DOHH2 (cell line): ENCODE measurements at regions not wholly inside any gene's neighbourhood (a gene's known extent, or its start where the extent isn't known, plus 50 kb on each side); places are given as distances from the start of the nearest gene placed in this dataset.
"Not testable (repeated sequence)": the region's sequence is repeated elsewhere in the genome, so short reads cannot be mapped to it uniquely, and the experiment has no call there.

Source experiments
- H3F3A ChIP-seq: fragments of 200-600 bp; sonication (generic), shearing (Covaris generic); 2 replicates; pipeline ENCODE4 v1.6.0; 2016; ENCODE audit warnings: antibody characterized with exemption, mild to moderate bottlenecking; ENCODE audit not compliant: control insufficient read depth, insufficient read depth
- H3K27ac ChIP-seq: fragments of 200-600 bp; sonication (generic); 2 replicates; pipeline ENCODE4 v1.5.1; 2014; ENCODE audit warnings: low read depth, mild to moderate bottlenecking, low read length, moderate library complexity
- H3K27me3 ChIP-seq: fragments of 200-600 bp; sonication (generic); 2 replicates; pipeline ENCODE4 v1.6.1; 2014; ENCODE audit warnings: mild to moderate bottlenecking, low read length, mixed read lengths; ENCODE audit not compliant: control insufficient read depth
- H3K36me3 ChIP-seq: fragments of 200-600 bp; sonication (generic); 2 replicates; pipeline ENCODE4 v1.6.1; 2014; ENCODE audit warnings: mild to moderate bottlenecking, low read length, moderate library complexity, mixed read lengths; ENCODE audit not compliant: control insufficient read depth
- H3K4me1 ChIP-seq: fragments of 200-600 bp; sonication (generic); 2 replicates; pipeline ENCODE4 v1.6.1; 2014; ENCODE audit warnings: mild to moderate bottlenecking, low read length, mixed read lengths; ENCODE audit not compliant: control insufficient read depth
- H3K4me2 ChIP-seq: fragments of 200-600 bp; sonication (generic); 2 replicates; pipeline ENCODE4 v1.6.0; 2014; ENCODE audit warnings: mild to moderate bottlenecking, low read length, moderate library complexity
- H3K4me3 ChIP-seq: fragments of 200-600 bp; sonication (generic); 2 replicates; pipeline ENCODE4 v1.5.1; 2014; ENCODE audit warnings: mild to moderate bottlenecking, low read length, mixed read lengths
- H3K79me2 ChIP-seq: fragments of 200-600 bp; sonication (generic); 2 replicates; pipeline ENCODE4 v1.6.1; 2014; ENCODE audit warnings: mild to moderate bottlenecking, low read length, mixed read lengths; ENCODE audit not compliant: control insufficient read depth
- H3K9me2 ChIP-seq: fragments of 200-600 bp; sonication (generic); replicated peaks from 2 replicates; pipeline ENCODE4 v1.6.1; 2014; ENCODE audit warnings: mild to moderate bottlenecking, low read length, mixed read lengths; ENCODE audit not compliant: control insufficient read depth
- H3K9me3 ChIP-seq: fragments of 200-600 bp; sonication (generic); 2 replicates; pipeline ENCODE4 v1.6.1; 2014; ENCODE audit warnings: antibody characterized with exemption, low read length, mixed read lengths; ENCODE audit not compliant: control insufficient read depth, insufficient read depth
- H4K20me1 ChIP-seq: fragments of 200-600 bp; sonication (generic); 2 replicates; pipeline ENCODE4 v1.6.0; 2014; ENCODE audit warnings: low read depth, mild to moderate bottlenecking, antibody characterized with exemption, low read length, moderate library complexity; ENCODE audit not compliant: control insufficient read depth, insufficient read depth
- CTCF ChIP-seq: fragments of 200-600 bp; sonication (generic); IDR thresholded peaks from one replicate; pipeline ENCODE4 v1.5.1; 2014; ENCODE audit warnings: antibody characterized with exemption, mild to moderate bottlenecking, low read depth, low read length; ENCODE audit not compliant: poor library complexity, severe bottlenecking
- EZH2phosphoT487 ChIP-seq: fragments of 200-600 bp; sonication (generic); IDR thresholded peaks from 2 replicates; pipeline ENCODE4 v1.6.1; 2017; ENCODE audit warnings: borderline replicate concordance, mild to moderate bottlenecking, antibody characterized with exemption, low read length, moderate library complexity, mixed read lengths

- H3K36me3 ChIP-seq: no peaks in the 10 kb centered on the region
- TF ChIP-seq CTCF (no peak), EZH2phosphoT487 (no peak)
- H3K4me1 ChIP-seq: no peaks in the 10 kb centered on the region
- H4K20me1 ChIP-seq: no peaks in the 10 kb centered on the region
- no peak overlapping the region for H3K4me2 ChIP-seq
- H3F3A ChIP-seq: no peaks in the 10 kb centered on the region
- H3K9me3 ChIP-seq: no peaks in the 10 kb centered on the region
- H3K27me3 ChIP-seq: no peaks in the 10 kb centered on the region
- no peak overlapping the region for H3K4me3 ChIP-seq
- H3K79me2 ChIP-seq: no peaks in the 10 kb centered on the region
- H3K9me2 ChIP-seq: no peaks in the 10 kb centered on the region
- no peak overlapping the region for H3K27ac ChIP-seq
Measured at GRCh38 chr18:11480692-11481091, 128.7 kb upstream of the SLC35G4 start.

GRCh38 chr18:11479031-11479430, 130.4 kb upstream of the SLC35G4 start:
- H3K36me3 ChIP-seq, H3K27me3 ChIP-seq, H3K27ac ChIP-seq, H3K9me2 ChIP-seq, H3K4me2 ChIP-seq, H3K4me1 ChIP-seq, H4K20me1 ChIP-seq, H3K9me3 ChIP-seq, H3F3A ChIP-seq, H3K79me2 ChIP-seq, H3K4me3 ChIP-seq: not testable (repeated sequence)

GRCh38 chr18:11470941-11471340, 138.5 kb upstream of the SLC35G4 start:
- no peaks in the 10 kb centered on the region for H3K4me1 ChIP-seq

GRCh38 chr18:11468617-11469016, 140.8 kb upstream of the SLC35G4 start:
- Histone ChIP-seq H3K4me2 (no peak overlapping the region), H3K27ac (no peak overlapping the region), H4K20me1 (no peaks in the 10 kb centered on the region), H3K9me3 (no peaks in the 10 kb centered on the region), H3K4me1 (no peaks in the 10 kb centered on the region), H3K27me3 (no peaks in the 10 kb centered on the region), H3K9me2 (no peaks in the 10 kb centered on the region), H3K36me3 (no peaks in the 10 kb centered on the region), H3F3A (no peaks in the 10 kb centered on the region), H3K4me3 (no peak overlapping the region), H3K79me2 (no peaks in the 10 kb centered on the region)
- TF ChIP-seq EZH2phosphoT487 (no peak), CTCF (no peak)

More at GRCh38 chr18:11470941-11471340, 138.5 kb upstream of the SLC35G4 start:
- Histone ChIP-seq H3K4me3 (no peak overlapping the region), H3K36me3 (no peaks in the 10 kb centered on the region), H3K27me3 (no peaks in the 10 kb centered on the region), H4K20me1 (no peaks in the 10 kb centered on the region), H3K4me2 (no peak overlapping the region), H3K9me3 (no peaks in the 10 kb centered on the region), H3K79me2 (no peaks in the 10 kb centered on the region), H3K9me2 (no peaks in the 10 kb centered on the region), H3F3A (no peaks in the 10 kb centered on the region), H3K27ac (no peak overlapping the region)
- TF ChIP-seq CTCF: no peak
